Activated CD8-positive, alpha-beta memory T cell treated with anti-CD3 and anti-CD28 coated beads for 24 hours (primary cell): ENCODE measurements at regions not wholly inside any gene's neighbourhood (a gene's known extent, or its start where the extent isn't known, plus 50 kb on each side); places are given as distances from the start of the nearest gene placed in this dataset.

Experiments used
- DNase-seq: peaks from one replicate; pipeline ENCODE4 v3.0.0-alpha.2; 2020

GRCh38 chr21:26784974-26785373, 60.2 kb downstream of the ADAMTS1 start:
- DNase-seq: no peak

GRCh38 chr21:26783466-26784195, 61.6 kb downstream of the ADAMTS1 start:
- no peak for DNase-seq

- no peak for DNase-seq
Observed at GRCh38 chr21:26782747-26783146, 62.5 kb downstream of the ADAMTS1 start.

- no peak for DNase-seq
Observed at GRCh38 chr21:26782331-26782730, 62.9 kb downstream of the ADAMTS1 start.

- no peak for DNase-seq
Observed at GRCh38 chr21:26781331-26781730, 63.9 kb downstream of the ADAMTS1 start.

GRCh38 chr21:26777166-26777565, 68.0 kb downstream of the ADAMTS1 start:
- DNase-seq: no peak

- no peak for DNase-seq
Observed at GRCh38 chr21:26776310-26777021, 68.7 kb downstream of the ADAMTS1 start.

GRCh38 chr21:26773058-26773457, 72.2 kb downstream of the ADAMTS1 start:
- DNase-seq: no peak

GRCh38 chr21:26769613-26770188, 75.5 kb downstream of the ADAMTS1 start:
- no peak for DNase-seq

GRCh38 chr21:26766826-26767325, 78.3 kb downstream of the ADAMTS1 start:
- DNase-seq: no peak

GRCh38 chr21:26761174-26761915, 83.9 kb downstream of the ADAMTS1 start:
- DNase-seq: no peak

- no peak for DNase-seq
Observed at GRCh38 chr21:26759731-26760130, 85.5 kb downstream of the ADAMTS1 start.

- no peak for DNase-seq
Observed at GRCh38 chr21:26758083-26758880, 86.9 kb downstream of the ADAMTS1 start.

GRCh38 chr21:26756491-26757159, 88.6 kb downstream of the ADAMTS1 start:
- no peak for DNase-seq

GRCh38 chr21:26754853-26755252, 90.4 kb downstream of the ADAMTS1 start:
- DNase-seq: no peak

- DNase-seq: no peak
Observed at GRCh38 chr21:26753822-26754221, 91.4 kb downstream of the ADAMTS1 start.

GRCh38 chr21:26752849-26753248, 92.4 kb downstream of the ADAMTS1 start:
- DNase-seq: no peak

GRCh38 chr21:26751305-26751704, 93.9 kb downstream of the ADAMTS1 start:
- no peak for DNase-seq

GRCh38 chr21:26748066-26748465, 97.1 kb downstream of the ADAMTS1 start:
- no peak for DNase-seq

GRCh38 chr21:26747216-26747615, 98.0 kb downstream of the ADAMTS1 start:
- no peak for DNase-seq

- DNase-seq: no peak
Observed at GRCh38 chr21:26743524-26743923, 101.7 kb downstream of the ADAMTS1 start.

- DNase-seq: no peak
Observed at GRCh38 chr21:26739189-26739588, 106.0 kb downstream of the ADAMTS1 start.
